H1 (cell line): ENCODE measurements at regions not wholly inside any gene's neighbourhood (a gene's known extent, or its start where the extent isn't known, plus 50 kb on each side); places are given as distances from the start of the nearest gene placed in this dataset.

Source experiments
- ATF2 ChIP-seq: IDR thresholded peaks from 2 replicates; pipeline ENCODE4 v1.6.1; 2012; ENCODE audit warnings: low read length, inconsistent platforms
- BACH1 ChIP-seq: IDR thresholded peaks from 2 replicates; pipeline ENCODE4 v1.6.1; 2012; ENCODE audit warnings: low read length, improper control_type of control experiment
- BCL11A ChIP-seq, 2 experiments: IDR thresholded peaks; one replicate each; pipeline ENCODE4 v1.6.1; 2011; ENCODE audit warnings: low read depth in 2 of 2, low read length in 2 of 2, mild to moderate bottlenecking in 2 of 2
- BRCA1 ChIP-seq: IDR thresholded peaks from 2 replicates; pipeline ENCODE4 v1.6.1; 2012; ENCODE audit warnings: low read depth, low read length, improper control_type of control experiment
- CHD1 ChIP-seq: IDR thresholded peaks from 2 replicates; pipeline ENCODE4 v1.6.1; 2012; ENCODE audit warnings: low read depth, low read length, improper control_type of control experiment
- CREB1 ChIP-seq: IDR thresholded peaks from 2 replicates; pipeline ENCODE4 v1.6.1; 2012; ENCODE audit warnings: inconsistent platforms
- CTCF ChIP-seq, 3 experiments: IDR thresholded peaks; 1 replicate in 2 of 3; 2 replicates in 1 of 3; pipeline versions ENCODE4 v1.5.1 to v1.6.1; 2011; ENCODE audit warnings: low read length in 3 of 3, mild to moderate bottlenecking in 3 of 3, inconsistent platforms in 2 of 3, low read depth in 1 of 3, moderate library complexity in 1 of 3; ENCODE audit not compliant: insufficient read depth in 1 of 3; ENCODE audit errors: control extremely low read depth in 1 of 3
- EGR1 ChIP-seq: IDR thresholded peaks from 2 replicates; pipeline ENCODE4 v1.6.1; 2011; ENCODE audit warnings: low read depth, low read length, borderline replicate concordance
- EZH2 ChIP-seq: fragments of 200-600 bp; sonication (generic); IDR thresholded peaks from 2 replicates; pipeline ENCODE4 v1.7.1; 2012; ENCODE audit warnings: low read depth, mild to moderate bottlenecking, moderate library complexity, low read length, inconsistent platforms; ENCODE audit not compliant: severe bottlenecking
- FOSL1 ChIP-seq: IDR thresholded peaks from 2 replicates; pipeline ENCODE4 v1.6.1; 2011; ENCODE audit warnings: mild to moderate bottlenecking, low read depth, low read length, moderate library complexity; ENCODE audit not compliant: insufficient read depth
- GABPA ChIP-seq: IDR thresholded peaks from 2 replicates; pipeline ENCODE4 v1.6.1; 2011; ENCODE audit warnings: mild to moderate bottlenecking, low read length, moderate library complexity, borderline replicate concordance; ENCODE audit not compliant: insufficient read depth
- POLR2A ChIP-seq, 2 experiments: IDR thresholded peaks; 1 replicate in 1 of 2; 2 replicates in 1 of 2; pipeline ENCODE4 v1.6.1; 2011; ENCODE audit warnings: low read depth in 2 of 2, low read length in 2 of 2, mild to moderate bottlenecking in 2 of 2; ENCODE audit errors: control extremely low read depth in 1 of 2
- POLR2AphosphoS5 ChIP-seq: IDR thresholded peaks from 2 replicates; pipeline ENCODE4 v1.6.1; 2011; ENCODE audit warnings: low read depth, low read length
- TAF1 ChIP-seq: IDR thresholded peaks from 2 replicates; pipeline ENCODE4 v1.6.1; 2011; ENCODE audit warnings: mild to moderate bottlenecking, low read depth, low read length

GRCh38 chr10:10078446-10078845, 939.2 kb upstream of the CELF2 start:
- no peak for TF ChIP-seq GABPA
- TF ChIP-seq CTCF (IDR thresholded peaks at IDR 0.05; ENCODE audit: control extremely low read depth in 1 of 3, insufficient read depth in 1 of 3, low read depth in 1 of 3, low read length in 3 of 3): no peak
- no peak for TF ChIP-seq POLR2AphosphoS5
- TF ChIP-seq BACH1: no peak
- no peak for TF ChIP-seq POLR2A (IDR thresholded peaks at IDR 0.05; ENCODE audit: control extremely low read depth in 1 of 2, low read depth in 2 of 2, low read length in 2 of 2)
- TF ChIP-seq ATF2: no peak
- TF ChIP-seq BRCA1: no peak
- no peak for TF ChIP-seq CHD1
- TF ChIP-seq EGR1: no peak
- TF ChIP-seq TAF1: no peak
- no peak for TF ChIP-seq FOSL1
- TF ChIP-seq CREB1: no peak
- TF ChIP-seq EZH2: no peak
- TF ChIP-seq BCL11A (IDR thresholded peaks at IDR 0.05; ENCODE audit: low read depth in 2 of 2, low read length in 2 of 2): no peak
